GM12872 (cell line): ENCODE measurements at regions not wholly inside any gene's neighbourhood (a gene's known extent, or its start where the extent isn't known, plus 50 kb on each side); places are given as distances from the start of the nearest gene placed in this dataset.

Experiments used
- CTCF ChIP-seq: IDR thresholded peaks from 3 replicates; pipeline ENCODE4 v1.5.1; 2011; ENCODE audit warnings: low read depth, mild to moderate bottlenecking, low read length, moderate library complexity; ENCODE audit not compliant: insufficient read depth

GRCh38 chr10:100645613-100646392 lies 99.6 kb upstream of the PAX2 start:
- no peak for TF ChIP-seq CTCF

- no peak for TF ChIP-seq CTCF
These were observed 97.5 kb upstream of the PAX2 start for GRCh38 chr10:100647928-100648327.

GRCh38 chr10:100650693-100651092 lies 94.7 kb upstream of the PAX2 start:
- no peak for TF ChIP-seq CTCF

GRCh38 chr10:100651916-100652315 lies 93.5 kb upstream of the PAX2 start:
- TF ChIP-seq CTCF: no peak

- no peak for TF ChIP-seq CTCF
These were observed 92.8 kb upstream of the PAX2 start for GRCh38 chr10:100652406-100653135.

GRCh38 chr10:100653238-100653956 lies 92.0 kb upstream of the PAX2 start:
- TF ChIP-seq CTCF: no peak

- TF ChIP-seq CTCF: no peak
These were observed 91.2 kb upstream of the PAX2 start for GRCh38 chr10:100653957-100654781.
